NCI-H2227 treated with DMSO at 0.1 percent for 48 hours (cell line): ENCODE measurements at regions not wholly inside any gene's neighbourhood (a gene's known extent, or its start where the extent isn't known, plus 50 kb on each side); places are given as distances from the start of the nearest gene placed in this dataset.
"Not testable (repeated sequence)": the region's sequence is repeated elsewhere in the genome, so short reads cannot be mapped to it uniquely, and the experiment has no call there.

Source experiments
- DNase-seq: peaks from one replicate; lab custom pipeline; 2025; lab: John Stamatoyannopoulos, UW

GRCh38 chr2:153307223-153307622 lies 171.3 kb downstream of the RPRM start:
- DNase-seq: no peak

GRCh38 chr2:153299809-153300208 lies 178.8 kb downstream of the RPRM start:
- DNase-seq: no peak

GRCh38 chr2:153299217-153299616 lies 179.3 kb downstream of the RPRM start:
- no peak for DNase-seq

GRCh38 chr2:153294199-153294786 lies 184.3 kb downstream of the RPRM start:
- no peak for DNase-seq

GRCh38 chr2:153291718-153292117 lies 186.8 kb downstream of the RPRM start:
- no peak for DNase-seq

GRCh38 chr2:153287109-153287801 lies 191.3 kb downstream of the RPRM start:
- DNase-seq: peak; percentile 22

- DNase-seq: no peak
These were observed 209.6 kb downstream of the RPRM start for GRCh38 chr2:153268941-153269461.

GRCh38 chr2:153256876-153257275 lies 221.7 kb downstream of the RPRM start:
- DNase-seq: not testable (repeated sequence)

GRCh38 chr2:153246636-153247035 lies 231.9 kb downstream of the RPRM start:
- DNase-seq: not testable (repeated sequence)

GRCh38 chr2:153235516-153235915 lies 243.0 kb downstream of the RPRM start:
- DNase-seq: no peak

- DNase-seq: no peak
These were observed 246.1 kb downstream of the RPRM start for GRCh38 chr2:153232464-153232863.

- peak; percentile 62 for DNase-seq
These were observed 247.6 kb downstream of the RPRM start for GRCh38 chr2:153230977-153231376.

- DNase-seq: peak; percentile 68
These were observed 249.7 kb downstream of the RPRM start for GRCh38 chr2:153228904-153229303.

GRCh38 chr2:153227981-153228380 lies 250.6 kb downstream of the RPRM start:
- DNase-seq: no peak

GRCh38 chr2:153222231-153223165 lies 256.1 kb downstream of the RPRM start:
- DNase-seq: peak; percentile 68

- no peak for DNase-seq
These were observed 257.1 kb downstream of the RPRM start for GRCh38 chr2:153221506-153221905.

GRCh38 chr2:153221087-153221486 lies 257.5 kb downstream of the RPRM start:
- no peak for DNase-seq

GRCh38 chr2:153218851-153219250 lies 259.7 kb downstream of the RPRM start:
- DNase-seq: no peak

- DNase-seq: no peak
These were observed 264.2 kb downstream of the RPRM start for GRCh38 chr2:153214337-153214736.

- DNase-seq: no peak
These were observed 265.5 kb downstream of the RPRM start for GRCh38 chr2:153213022-153213421.

GRCh38 chr2:153197402-153198386 lies 280.9 kb downstream of the RPRM start:
- DNase-seq: no peak
